Mammary epithelial cell (primary cell): ENCODE measurements at regions not wholly inside any gene's neighbourhood (a gene's known extent, or its start where the extent isn't known, plus 50 kb on each side); places are given as distances from the start of the nearest gene placed in this dataset.

Experiments used
- EZH2 ChIP-seq: IDR thresholded peaks from 2 replicates; pipeline ENCODE4 v1.6.1; 2012; ENCODE audit warnings: low read length, inconsistent platforms, borderline replicate concordance
- TF ChIP-seq, protein P1 (sequence below), 2 donors: IDR thresholded peaks in 1 of 2; conservative IDR thresholded peaks in 1 of 2; 2 replicates each; pipeline ENCODE4 v1.5.1; 2011 to 2012; ENCODE audit warnings: inconsistent platforms in 2 of 2, low read length in 2 of 2, mild to moderate bottlenecking in 2 of 2, control low read depth in 1 of 2, low read depth in 1 of 2; ENCODE audit not compliant: insufficient read depth in 1 of 2; ENCODE audit errors: extremely low read depth in 1 of 2

DNA sequence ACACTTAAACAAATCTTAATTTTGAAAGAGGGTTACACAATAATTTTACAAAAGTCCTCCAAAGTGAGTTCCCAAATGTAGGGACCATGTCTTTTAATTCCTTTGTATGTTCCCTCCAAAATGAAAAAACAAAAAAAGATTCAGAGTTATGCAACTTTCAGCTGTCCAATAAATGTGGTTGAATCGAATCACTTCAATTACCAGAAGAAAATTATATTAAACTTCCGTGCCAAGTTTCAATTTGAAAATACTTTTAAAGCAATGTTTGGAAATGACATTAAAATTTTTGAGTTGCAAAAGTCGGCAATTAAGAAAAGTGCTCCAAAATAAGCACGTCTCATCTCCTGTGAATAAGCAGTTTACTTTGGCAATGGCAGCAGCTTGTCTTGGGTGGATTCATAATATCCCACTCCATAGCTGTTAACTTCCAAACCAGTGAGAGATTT lies 60.3 kb upstream of the C1GALT1 start:
- TF ChIP-seq, protein P1, sequence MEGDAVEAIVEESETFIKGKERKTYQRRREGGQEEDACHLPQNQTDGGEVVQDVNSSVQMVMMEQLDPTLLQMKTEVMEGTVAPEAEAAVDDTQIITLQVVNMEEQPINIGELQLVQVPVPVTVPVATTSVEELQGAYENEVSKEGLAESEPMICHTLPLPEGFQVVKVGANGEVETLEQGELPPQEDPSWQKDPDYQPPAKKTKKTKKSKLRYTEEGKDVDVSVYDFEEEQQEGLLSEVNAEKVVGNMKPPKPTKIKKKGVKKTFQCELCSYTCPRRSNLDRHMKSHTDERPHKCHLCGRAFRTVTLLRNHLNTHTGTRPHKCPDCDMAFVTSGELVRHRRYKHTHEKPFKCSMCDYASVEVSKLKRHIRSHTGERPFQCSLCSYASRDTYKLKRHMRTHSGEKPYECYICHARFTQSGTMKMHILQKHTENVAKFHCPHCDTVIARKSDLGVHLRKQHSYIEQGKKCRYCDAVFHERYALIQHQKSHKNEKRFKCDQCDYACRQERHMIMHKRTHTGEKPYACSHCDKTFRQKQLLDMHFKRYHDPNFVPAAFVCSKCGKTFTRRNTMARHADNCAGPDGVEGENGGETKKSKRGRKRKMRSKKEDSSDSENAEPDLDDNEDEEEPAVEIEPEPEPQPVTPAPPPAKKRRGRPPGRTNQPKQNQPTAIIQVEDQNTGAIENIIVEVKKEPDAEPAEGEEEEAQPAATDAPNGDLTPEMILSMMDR (conservative IDR thresholded peaks at IDR 0.05 in 1 of 2, IDR thresholded peaks at IDR 0.05 in 1 of 2; ENCODE audit: extremely low read depth in 1 of 2, insufficient read depth in 1 of 2, low read depth in 1 of 2, low read length in 2 of 2) = no peak
- no peak for TF ChIP-seq EZH2
